ENCODE measurements at regions not wholly inside any gene's neighbourhood (a gene's known extent, or its start where the extent isn't known, plus 50 kb on each side); places are given as distances from the start of the nearest gene placed in this dataset.

- H3K27ac ChIP-seq: no peak overlapping the region
- no peak for TF ChIP-seq CTCF (IDR thresholded peaks at IDR 0.05)
- H3K4me2 ChIP-seq (ENCODE audit: low read length): no peak overlapping the region
- H3K9ac ChIP-seq: no peak overlapping the region
- no peak overlapping the region for H3K4me3 ChIP-seq (ENCODE audit: low read depth, low read length)
- H3K36me3 ChIP-seq (ENCODE audit: control insufficient read depth, insufficient read depth, low read length): no peaks in the 10 kb centered on the region
- no peaks in the 10 kb centered on the region for H3K4me1 ChIP-seq
- no peaks in the 10 kb centered on the region for H3K27me3 ChIP-seq (ENCODE audit: control insufficient read depth, insufficient read depth, low read length)
- H3K79me2 ChIP-seq: no peaks in the 10 kb centered on the region
- no peaks in the 10 kb centered on the region for H3K9me3 ChIP-seq (ENCODE audit: control insufficient read depth, low read length)
- H2AFZ ChIP-seq: no peak overlapping the region
Observed at GRCh38 chr5:4896328-4896727, 243.8 kb upstream of the ADAMTS16 start.

- H3K4me2 ChIP-seq (ENCODE audit: low read length): no peak overlapping the region
- TF ChIP-seq CTCF (IDR thresholded peaks at IDR 0.05): no peak
- no peak overlapping the region for H3K9ac ChIP-seq
- no peak overlapping the region for H2AFZ ChIP-seq
- H3K36me3 ChIP-seq (ENCODE audit: control insufficient read depth, insufficient read depth, low read length): no peaks in the 10 kb centered on the region
- H3K4me1 ChIP-seq: no peaks in the 10 kb centered on the region
- no peaks in the 10 kb centered on the region for H3K9me3 ChIP-seq (ENCODE audit: control insufficient read depth, low read length)
- H3K4me3 ChIP-seq (ENCODE audit: low read depth, low read length): no peak overlapping the region
- no peak overlapping the region for H3K27ac ChIP-seq
- H3K79me2 ChIP-seq: no peaks in the 10 kb centered on the region
- no peaks in the 10 kb centered on the region for H3K27me3 ChIP-seq (ENCODE audit: control insufficient read depth, insufficient read depth, low read length)
Observed at GRCh38 chr5:4901305-4901811, 238.8 kb upstream of the ADAMTS16 start.

- no peak overlapping the region for H3K4me2 ChIP-seq (ENCODE audit: low read length)
Observed at GRCh38 chr5:4901924-4902323, 238.2 kb upstream of the ADAMTS16 start.

GRCh38 chr5:4905674-4906520, 234.2 kb upstream of the ADAMTS16 start:
- Histone ChIP-seq H3K27ac (no peak overlapping the region), H3K4me3 (ENCODE audit: low read depth, low read length) (no peak overlapping the region), H3K4me2 (ENCODE audit: low read length) (no peak overlapping the region), H3K9ac (no peak overlapping the region), H3K79me2 (no peaks in the 10 kb centered on the region), H3K4me1 (no peaks in the 10 kb centered on the region), H3K27me3 (ENCODE audit: control insufficient read depth, insufficient read depth, low read length) (no peaks in the 10 kb centered on the region), H2AFZ (no peak overlapping the region), H3K9me3 (ENCODE audit: control insufficient read depth, low read length) (no peaks in the 10 kb centered on the region), H3K36me3 (ENCODE audit: control insufficient read depth, insufficient read depth, low read length) (no peaks in the 10 kb centered on the region)
- no peak for TF ChIP-seq CTCF (IDR thresholded peaks at IDR 0.05)

More at GRCh38 chr5:4901924-4902323, 238.2 kb upstream of the ADAMTS16 start:
- no peak for TF ChIP-seq CTCF (IDR thresholded peaks at IDR 0.05)
- H3K36me3 ChIP-seq (ENCODE audit: control insufficient read depth, insufficient read depth, low read length): no peaks in the 10 kb centered on the region
- no peaks in the 10 kb centered on the region for H3K4me1 ChIP-seq
- no peak overlapping the region for H3K9ac ChIP-seq
- H3K9me3 ChIP-seq (ENCODE audit: control insufficient read depth, low read length): no peaks in the 10 kb centered on the region
- no peaks in the 10 kb centered on the region for H3K79me2 ChIP-seq
- no peak overlapping the region for H2AFZ ChIP-seq
- H3K27ac ChIP-seq: no peak overlapping the region
- no peaks in the 10 kb centered on the region for H3K27me3 ChIP-seq (ENCODE audit: control insufficient read depth, insufficient read depth, low read length)
- H3K4me3 ChIP-seq (ENCODE audit: low read depth, low read length): no peak overlapping the region

- H3K4me3 ChIP-seq (ENCODE audit: low read depth, low read length): no peak overlapping the region
- TF ChIP-seq CTCF (IDR thresholded peaks at IDR 0.05): no peak
- H3K4me1 ChIP-seq: no peaks in the 10 kb centered on the region
- H3K79me2 ChIP-seq: no peaks in the 10 kb centered on the region
- H3K9ac ChIP-seq: no peak overlapping the region
- no peak overlapping the region for H2AFZ ChIP-seq
- H3K9me3 ChIP-seq (ENCODE audit: control insufficient read depth, low read length): no peaks in the 10 kb centered on the region
- no peaks in the 10 kb centered on the region for H3K36me3 ChIP-seq (ENCODE audit: control insufficient read depth, insufficient read depth, low read length)
- no peaks in the 10 kb centered on the region for H3K27me3 ChIP-seq (ENCODE audit: control insufficient read depth, insufficient read depth, low read length)
- H3K27ac ChIP-seq: no peak overlapping the region
- no peak overlapping the region for H3K4me2 ChIP-seq (ENCODE audit: low read length)
Observed at GRCh38 chr5:4906786-4907185, 233.3 kb upstream of the ADAMTS16 start.
